GDM1 (cell line): ENCODE measurements at regions not wholly inside any gene's neighbourhood (a gene's known extent, or its start where the extent isn't known, plus 50 kb on each side); places are given as distances from the start of the nearest gene placed in this dataset.

ENCODE experiments used
- DNase-seq: peaks from one replicate; lab custom pipeline; 2025; lab: John Stamatoyannopoulos, UW

- DNase-seq, result no peak
These were observed 196.8 kb upstream of the NRSN1 start for GRCh38 chr6:23929201-23929600.

- DNase-seq, result no peak
These were observed 185.5 kb upstream of the NRSN1 start for GRCh38 chr6:23940466-23940865.

- no peak for DNase-seq
These were observed 174.3 kb upstream of the NRSN1 start for GRCh38 chr6:23951691-23952090.

- DNase-seq, result no peak
These were observed 173.8 kb upstream of the NRSN1 start for GRCh38 chr6:23952245-23952644.

GRCh38 chr6:23953976-23954375 lies 172.0 kb upstream of the NRSN1 start:
- DNase-seq, result no peak

- no peak for DNase-seq
These were observed 169.0 kb upstream of the NRSN1 start for GRCh38 chr6:23957017-23957416.

GRCh38 chr6:23964865-23965264 lies 161.2 kb upstream of the NRSN1 start:
- no peak for DNase-seq

- no peak for DNase-seq
These were observed 156.7 kb upstream of the NRSN1 start for GRCh38 chr6:23969344-23969743.

- no peak for DNase-seq
These were observed 148.3 kb upstream of the NRSN1 start for GRCh38 chr6:23977706-23978105.

GRCh38 chr6:23980965-23981364 lies 145.1 kb upstream of the NRSN1 start:
- no peak for DNase-seq

GRCh38 chr6:23981923-23982322 lies 144.1 kb upstream of the NRSN1 start:
- DNase-seq, result no peak

- DNase-seq, result no peak
These were observed 142.3 kb upstream of the NRSN1 start for GRCh38 chr6:23983735-23984134.

GRCh38 chr6:23985015-23985414 lies 141.0 kb upstream of the NRSN1 start:
- DNase-seq, result no peak

- no peak for DNase-seq
These were observed 136.0 kb upstream of the NRSN1 start for GRCh38 chr6:23989885-23990533.

GRCh38 chr6:23994013-23994412 lies 132.0 kb upstream of the NRSN1 start:
- no peak for DNase-seq

GRCh38 chr6:24004062-24004461 lies 122.0 kb upstream of the NRSN1 start:
- DNase-seq, result no peak

- no peak for DNase-seq
These were observed 121.4 kb upstream of the NRSN1 start for GRCh38 chr6:24004659-24005058.

GRCh38 chr6:24006254-24006653 lies 119.8 kb upstream of the NRSN1 start:
- no peak for DNase-seq

GRCh38 chr6:24009319-24009718 lies 116.7 kb upstream of the NRSN1 start:
- no peak for DNase-seq

GRCh38 chr6:24010133-24010532 lies 115.9 kb upstream of the NRSN1 start:
- DNase-seq, result no peak

GRCh38 chr6:24016286-24016685 lies 109.7 kb upstream of the NRSN1 start:
- no peak for DNase-seq

- no peak for DNase-seq
These were observed 109.2 kb upstream of the NRSN1 start for GRCh38 chr6:24016857-24017256.

- no peak for DNase-seq
These were observed 106.6 kb upstream of the NRSN1 start for GRCh38 chr6:24019393-24019792.

- no peak for DNase-seq
These were observed 106.2 kb upstream of the NRSN1 start for GRCh38 chr6:24019830-24020229.

- no peak for DNase-seq
These were observed 100.0 kb upstream of the NRSN1 start for GRCh38 chr6:24026050-24026449.
